SKM-1 treated with dmso at 0.1 percent for 144 hours (cell line): ENCODE measurements at regions not wholly inside any gene's neighbourhood (a gene's known extent, or its start where the extent isn't known, plus 50 kb on each side); places are given as distances from the start of the nearest gene placed in this dataset.

ENCODE experiments used
- DNase-seq: peaks from one replicate; lab custom pipeline; 2025; ENCODE audit not compliant: unreplicated experiment; lab: John Stamatoyannopoulos, UW

GRCh38 chr5:74268297-74268696, 372.2 kb downstream of the ENC1 start:
- DNase-seq: no peak

- no peak for DNase-seq
Observed at GRCh38 chr5:74266836-74267235, 373.7 kb downstream of the ENC1 start.

- DNase-seq: no peak
Observed at GRCh38 chr5:74266132-74266531, 374.4 kb downstream of the ENC1 start.

GRCh38 chr5:74262544-74263207, 377.9 kb downstream of the ENC1 start:
- no peak for DNase-seq

- DNase-seq: no peak
Observed at GRCh38 chr5:74261866-74262265, 378.7 kb downstream of the ENC1 start.

GRCh38 chr5:74261421-74261820, 379.1 kb downstream of the ENC1 start:
- DNase-seq: no peak

GRCh38 chr5:74259572-74259971, 381.0 kb downstream of the ENC1 start:
- no peak for DNase-seq

- DNase-seq: no peak
Observed at GRCh38 chr5:74258314-74258665, 382.2 kb downstream of the ENC1 start.

- peak; percentile 71 for DNase-seq
Observed at GRCh38 chr5:74257645-74258313, 382.7 kb downstream of the ENC1 start.

- no peak for DNase-seq
Observed at GRCh38 chr5:74257060-74257527, 383.4 kb downstream of the ENC1 start.

GRCh38 chr5:74255692-74256392, 384.7 kb downstream of the ENC1 start:
- no peak for DNase-seq

GRCh38 chr5:74254257-74254656, 386.3 kb downstream of the ENC1 start:
- no peak for DNase-seq

GRCh38 chr5:74252044-74252443, 388.5 kb downstream of the ENC1 start:
- DNase-seq: no peak

- peak; percentile 35 for DNase-seq
Observed at GRCh38 chr5:74251141-74252035, 389.1 kb downstream of the ENC1 start.

- DNase-seq: no peak
Observed at GRCh38 chr5:74250304-74251102, 390.0 kb downstream of the ENC1 start.

GRCh38 chr5:74248576-74248975, 392.0 kb downstream of the ENC1 start:
- no peak for DNase-seq

GRCh38 chr5:74244406-74244805, 396.1 kb downstream of the ENC1 start:
- no peak for DNase-seq

- no peak for DNase-seq
Observed at GRCh38 chr5:74243634-74244033, 396.9 kb downstream of the ENC1 start.

GRCh38 chr5:74242516-74242915, 398.0 kb downstream of the ENC1 start:
- DNase-seq: no peak

GRCh38 chr5:74241751-74242140, 398.8 kb downstream of the ENC1 start:
- no peak for DNase-seq
